Thyroid gland (tissue), 4 donors: ENCODE measurements at regions not wholly inside any gene's neighbourhood (a gene's known extent, or its start where the extent isn't known, plus 50 kb on each side); places are given as distances from the start of the nearest gene placed in this dataset.
A peak's percentile ranks its signal among the peaks of the same experiment; 100 is the strongest.

ENCODE experiments used
- DNase-seq, 2 donors: peaks; one replicate each; pipeline ENCODE4 v3.0.0-alpha.2; 2019
- H3K27ac ChIP-seq, 3 donors: fragments of 200-600 bp; sonication (generic); 1 replicate in 2 of 3; 2 replicates in 1 of 3; pipeline ENCODE4 v1.5.1; 2016 to 2019; ENCODE audit warnings: mild to moderate bottlenecking in 1 of 3, moderate library complexity in 1 of 3
- H3K27me3 ChIP-seq: fragments of 200-600 bp; sonication (generic); one replicate; pipeline ENCODE4 v1.5.1; 2019
- H3K36me3 ChIP-seq, 2 donors: fragments of 200-600 bp; sonication (generic); one replicate each; pipeline ENCODE4 v1.5.1; 2016 to 2019
- H3K4me1 ChIP-seq, 2 donors: fragments of 200-600 bp; sonication (generic); one replicate each; pipeline ENCODE4 v1.5.1; 2017 to 2019
- H3K4me3 ChIP-seq, 3 donors: fragments of 200-600 bp; sonication (generic); replicated peaks in 1 of 3; 1 replicate in 2 of 3; 2 replicates in 1 of 3; pipeline ENCODE4 v1.5.1; 2016; ENCODE audit warnings: mild to moderate bottlenecking in 1 of 3
- H3K9me3 ChIP-seq: fragments of 200-600 bp; sonication (generic); one replicate; pipeline ENCODE4 v1.5.1; 2017
- POLR2A ChIP-seq, 2 donors: fragments of 450-650 bp; IDR thresholded peaks; one replicate each; pipeline ENCODE4 v1.6.1; 2017; ENCODE audit warnings: antibody characterized with exemption in 2 of 2, mild to moderate bottlenecking in 2 of 2, moderate library complexity in 1 of 2
- WGBS, 2 donors: methylation state at CpG; one replicate each; pipeline ENCODE4 v1.1.5; 2017; 5-methylcytosine and 5-hydroxymethylcytosine counted together
- intact Hi-C: fragments of 100-400 bp; cut with DNase I; formaldehyde crosslinking; loops from one replicate; pipeline ENCODE4 v1.15.1; 2023
- TF ChIP-seq, protein P1 (sequence below), 6 experiments: fragments of 200-600 bp in 3 of 6; fragments of 450-650 bp in 3 of 6; sonication (generic) in 3 of 6; IDR thresholded peaks; one replicate each; pipeline ENCODE4 v1.5.1; 2016 to 2019; ENCODE audit warnings: antibody characterized with exemption in 6 of 6, mild to moderate bottlenecking in 2 of 6, inconsistent platforms in 1 of 6, moderate library complexity in 1 of 6

DNA sequence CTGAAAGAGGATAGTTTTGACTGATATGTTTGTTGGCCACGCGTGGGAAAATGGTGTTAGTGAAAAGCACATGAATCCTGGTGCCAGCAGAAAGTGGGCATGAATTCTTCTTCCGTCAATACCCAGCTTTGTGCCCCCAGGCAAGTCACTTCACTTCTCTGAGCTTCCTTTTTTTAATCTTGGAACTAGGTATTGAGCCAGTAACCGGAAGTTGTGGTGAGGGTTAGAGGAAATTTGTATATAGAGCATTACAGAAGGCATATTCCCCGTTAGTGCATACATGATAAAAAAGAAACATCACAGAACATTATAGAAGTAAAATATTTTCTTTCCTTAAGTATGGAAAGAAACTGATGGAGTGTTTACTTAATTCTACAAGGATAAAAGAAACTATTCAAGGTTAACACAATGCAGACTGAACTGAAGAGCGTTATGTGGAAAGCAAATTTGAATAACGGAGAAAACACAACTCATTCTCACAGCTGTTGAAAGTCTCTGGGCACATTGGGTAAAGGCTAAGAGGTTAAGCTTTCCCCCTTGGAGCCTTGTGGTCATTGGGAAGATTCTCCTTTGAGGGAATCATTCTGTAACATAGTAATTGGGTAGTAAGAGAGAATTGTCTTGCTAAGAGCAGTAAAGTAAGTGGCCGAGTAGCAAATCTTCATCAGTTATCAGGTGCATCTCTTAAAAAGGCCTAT, 223.1 kb downstream of the BCAS1 start:
- Histone ChIP-seq H3K9me3 (no peaks in the 10 kb centered on the region), H3K4me1 (peaks cover 12 to 21% of the 10 kb centered on the region in 2 donors), H3K27me3 (no peaks in the 10 kb centered on the region), H3K27ac (peak overlapping the region; percentile 13 to 81 (median 78)), H3K36me3 (no peaks in the 10 kb centered on the region), H3K4me3 (no peak overlapping the region)
- no peak for TF ChIP-seq POLR2A (IDR thresholded peaks at IDR 0.05)
- TF ChIP-seq, protein P1, sequence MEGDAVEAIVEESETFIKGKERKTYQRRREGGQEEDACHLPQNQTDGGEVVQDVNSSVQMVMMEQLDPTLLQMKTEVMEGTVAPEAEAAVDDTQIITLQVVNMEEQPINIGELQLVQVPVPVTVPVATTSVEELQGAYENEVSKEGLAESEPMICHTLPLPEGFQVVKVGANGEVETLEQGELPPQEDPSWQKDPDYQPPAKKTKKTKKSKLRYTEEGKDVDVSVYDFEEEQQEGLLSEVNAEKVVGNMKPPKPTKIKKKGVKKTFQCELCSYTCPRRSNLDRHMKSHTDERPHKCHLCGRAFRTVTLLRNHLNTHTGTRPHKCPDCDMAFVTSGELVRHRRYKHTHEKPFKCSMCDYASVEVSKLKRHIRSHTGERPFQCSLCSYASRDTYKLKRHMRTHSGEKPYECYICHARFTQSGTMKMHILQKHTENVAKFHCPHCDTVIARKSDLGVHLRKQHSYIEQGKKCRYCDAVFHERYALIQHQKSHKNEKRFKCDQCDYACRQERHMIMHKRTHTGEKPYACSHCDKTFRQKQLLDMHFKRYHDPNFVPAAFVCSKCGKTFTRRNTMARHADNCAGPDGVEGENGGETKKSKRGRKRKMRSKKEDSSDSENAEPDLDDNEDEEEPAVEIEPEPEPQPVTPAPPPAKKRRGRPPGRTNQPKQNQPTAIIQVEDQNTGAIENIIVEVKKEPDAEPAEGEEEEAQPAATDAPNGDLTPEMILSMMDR (IDR thresholded peaks at IDR 0.05) = no peak
- 68 to 90% methylated on average over 8 of the region's 8 CpGs for WGBS, 2 donors
- intact Hi-C loops = no loop called here
- no peak for DNase-seq

DNA sequence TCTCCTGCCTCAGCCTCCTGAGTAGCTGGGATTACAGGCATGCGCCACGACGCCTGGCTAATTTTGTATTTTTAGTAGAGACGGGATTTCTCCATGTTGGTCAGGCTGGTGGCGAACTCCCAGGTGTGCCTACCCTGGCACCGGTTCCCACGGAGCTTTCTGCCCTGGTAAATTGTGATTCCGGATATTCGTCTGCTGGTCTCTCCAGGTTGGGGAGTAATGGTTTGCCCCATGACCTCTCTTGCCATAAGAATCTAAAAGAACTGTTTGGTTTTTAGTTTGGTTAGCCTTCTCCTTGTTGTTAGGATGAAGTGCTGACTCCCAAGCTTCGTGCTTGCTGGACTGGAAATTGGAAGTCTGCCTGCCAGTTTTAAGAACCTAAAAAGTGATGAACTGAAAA, 223.8 kb downstream of the BCAS1 start:
- 64 to 82% methylated on average over 10 of the region's 10 CpGs for WGBS, 2 donors
- intact Hi-C loops = no loop called here
- H3K4me3 ChIP-seq = no peak overlapping the region
- TF ChIP-seq POLR2A (IDR thresholded peaks at IDR 0.05) = no peak
- TF ChIP-seq, protein P1 (IDR thresholded peaks at IDR 0.05) = no peak
- H3K36me3 ChIP-seq = no peaks in the 10 kb centered on the region
- H3K4me1 ChIP-seq = peaks cover 12 to 17% of the 10 kb centered on the region in 2 donors
- peak in 1 of 2 donors; percentile 53 for DNase-seq
- no peaks in the 10 kb centered on the region for H3K27me3 ChIP-seq
- H3K27ac ChIP-seq = peak overlapping the region; percentile 13 to 81 (median 78)
- no peaks in the 10 kb centered on the region for H3K9me3 ChIP-seq

DNA sequence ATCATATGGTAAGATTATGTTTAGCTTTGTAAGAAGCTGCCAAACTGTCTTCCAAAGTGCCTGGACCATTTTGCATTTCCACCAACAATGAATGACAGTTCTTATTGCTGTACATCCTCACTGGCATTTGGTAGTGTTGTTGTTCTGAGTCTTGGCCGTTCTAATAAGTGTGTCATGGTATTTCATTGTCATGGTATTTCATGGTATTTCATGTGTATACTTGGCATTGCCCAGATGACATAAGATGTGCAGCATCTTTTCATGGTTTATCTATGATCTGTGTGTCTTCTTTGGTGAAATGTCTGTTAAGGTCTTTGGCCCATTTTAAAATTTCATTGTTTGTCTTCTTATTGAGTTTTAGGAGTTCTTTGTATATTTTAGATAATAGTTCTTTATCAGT, 224.4 kb downstream of the BCAS1 start:
- intact Hi-C loops = no loop called here
- 81 to 89% methylated on average over 1 of the region's 1 CpG for WGBS, 2 donors
- Histone ChIP-seq H3K9me3 (no peaks in the 10 kb centered on the region), H3K27ac (peak overlapping the region in 2 of 3 donors; percentile 78 to 81), H3K27me3 (no peaks in the 10 kb centered on the region), H3K4me1 (peaks cover 12 to 17% of the 10 kb centered on the region in 2 donors), H3K36me3 (no peaks in the 10 kb centered on the region), H3K4me3 (no peak overlapping the region)
- TF ChIP-seq POLR2A (IDR thresholded peaks at IDR 0.05) = no peak
- TF ChIP-seq, protein P1 (IDR thresholded peaks at IDR 0.05) = no peak
- no peak for DNase-seq

DNA sequence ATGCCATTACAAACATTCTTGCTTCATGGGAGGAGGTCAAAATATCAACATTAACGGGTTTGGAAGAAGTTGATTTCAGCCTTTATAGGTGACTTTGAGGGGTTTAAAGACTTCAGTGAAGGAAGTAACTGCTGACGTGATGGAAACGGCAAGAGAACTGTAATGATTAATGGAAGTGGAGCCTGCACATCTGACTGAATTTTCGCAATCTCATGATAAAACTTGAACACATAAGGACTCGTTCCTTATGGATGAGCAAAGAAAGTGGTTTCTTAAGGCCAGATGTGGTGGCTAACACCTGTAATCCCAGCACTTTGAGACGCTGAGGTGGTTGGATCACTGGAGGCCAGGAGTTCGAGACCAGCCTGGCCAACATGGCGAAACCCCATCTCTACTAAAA, 226.1 kb downstream of the BCAS1 start:
- Histone ChIP-seq H3K27ac (no peak overlapping the region), H3K4me1 (peaks cover 12 to 24% of the 10 kb centered on the region in 2 donors), H3K4me3 (no peak overlapping the region), H3K9me3 (no peaks in the 10 kb centered on the region), H3K27me3 (no peaks in the 10 kb centered on the region), H3K36me3 (no peaks in the 10 kb centered on the region)
- no peak for DNase-seq
- WGBS, 2 donors = 91 to 97% methylated on average over 8 of the region's 8 CpGs
- intact Hi-C loops = no loop called here
- no peak for TF ChIP-seq POLR2A (IDR thresholded peaks at IDR 0.05)
- TF ChIP-seq, protein P1 (IDR thresholded peaks at IDR 0.05) = no peak

DNA sequence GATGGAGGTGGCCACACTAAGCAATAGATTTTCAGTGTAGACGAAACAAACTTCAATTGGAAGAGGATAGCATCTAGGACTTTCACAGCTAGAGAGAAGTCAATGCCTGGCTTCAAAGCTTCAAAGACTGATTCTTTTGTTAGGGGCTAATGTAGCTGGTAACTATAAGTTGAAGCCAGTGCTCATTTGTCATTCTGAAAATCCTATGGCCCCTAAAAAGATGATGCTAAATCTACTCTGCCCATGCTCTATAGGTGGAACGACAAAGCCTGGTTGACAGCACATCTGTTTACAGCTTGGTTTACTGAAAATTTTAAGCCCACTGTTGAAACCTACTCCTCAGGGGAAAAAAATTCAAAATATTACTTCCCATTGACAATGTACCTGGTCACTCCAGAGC, 226.7 kb downstream of the BCAS1 start:
- Histone ChIP-seq H3K36me3 (no peaks in the 10 kb centered on the region), H3K9me3 (no peaks in the 10 kb centered on the region), H3K27ac (no peak overlapping the region), H3K4me3 (no peak overlapping the region), H3K4me1 (peaks cover 12 to 24% of the 10 kb centered on the region in 2 donors), H3K27me3 (no peaks in the 10 kb centered on the region)
- intact Hi-C loops = no loop called here
- 96 to 97% methylated on average over 2 of the region's 2 CpGs for WGBS, 2 donors
- DNase-seq = no peak
- TF ChIP-seq, protein P1 (IDR thresholded peaks at IDR 0.05) = no peak
- TF ChIP-seq POLR2A (IDR thresholded peaks at IDR 0.05) = no peak
